Astrocyte (in vitro differentiated cells and primary cell): ENCODE measurements at regions not wholly inside any gene's neighbourhood (a gene's known extent, or its start where the extent isn't known, plus 50 kb on each side); places are given as distances from the start of the nearest gene placed in this dataset.

ENCODE experiments used
- EZH2 ChIP-seq: IDR thresholded peaks from 2 replicates; pipeline ENCODE4 v1.6.1; 2012; ENCODE audit warnings: mild to moderate bottlenecking, low read length, inconsistent platforms; ENCODE audit not compliant: insufficient read depth
- TF ChIP-seq, protein P1 (sequence below): IDR thresholded peaks from 2 replicates; pipeline ENCODE4 v1.5.1; 2011; ENCODE audit warnings: low read depth, mild to moderate bottlenecking, inconsistent platforms, low read length, moderate library complexity; ENCODE audit not compliant: insufficient read depth

DNA sequence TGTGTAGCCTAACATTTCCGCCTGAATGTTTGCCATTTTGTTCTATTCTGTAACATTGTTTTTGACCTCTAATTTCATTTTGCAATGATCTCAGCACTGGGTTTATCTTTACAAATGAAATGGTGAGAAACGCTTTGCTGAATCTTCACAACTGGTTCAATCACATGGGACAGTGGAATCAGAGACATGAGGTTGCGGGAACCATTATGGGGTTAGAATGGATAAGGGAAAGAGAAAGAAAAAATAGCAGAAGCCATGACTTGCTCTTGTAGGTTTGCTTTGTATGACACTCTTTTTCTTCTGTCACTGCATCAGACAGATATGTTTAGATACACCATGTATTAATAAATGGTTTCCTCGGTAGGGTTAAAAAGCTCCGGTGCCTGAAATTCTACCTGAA is 114.3 kb upstream of the PELI1 start:
- TF ChIP-seq, protein P1, sequence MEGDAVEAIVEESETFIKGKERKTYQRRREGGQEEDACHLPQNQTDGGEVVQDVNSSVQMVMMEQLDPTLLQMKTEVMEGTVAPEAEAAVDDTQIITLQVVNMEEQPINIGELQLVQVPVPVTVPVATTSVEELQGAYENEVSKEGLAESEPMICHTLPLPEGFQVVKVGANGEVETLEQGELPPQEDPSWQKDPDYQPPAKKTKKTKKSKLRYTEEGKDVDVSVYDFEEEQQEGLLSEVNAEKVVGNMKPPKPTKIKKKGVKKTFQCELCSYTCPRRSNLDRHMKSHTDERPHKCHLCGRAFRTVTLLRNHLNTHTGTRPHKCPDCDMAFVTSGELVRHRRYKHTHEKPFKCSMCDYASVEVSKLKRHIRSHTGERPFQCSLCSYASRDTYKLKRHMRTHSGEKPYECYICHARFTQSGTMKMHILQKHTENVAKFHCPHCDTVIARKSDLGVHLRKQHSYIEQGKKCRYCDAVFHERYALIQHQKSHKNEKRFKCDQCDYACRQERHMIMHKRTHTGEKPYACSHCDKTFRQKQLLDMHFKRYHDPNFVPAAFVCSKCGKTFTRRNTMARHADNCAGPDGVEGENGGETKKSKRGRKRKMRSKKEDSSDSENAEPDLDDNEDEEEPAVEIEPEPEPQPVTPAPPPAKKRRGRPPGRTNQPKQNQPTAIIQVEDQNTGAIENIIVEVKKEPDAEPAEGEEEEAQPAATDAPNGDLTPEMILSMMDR = no peak
- no peak for TF ChIP-seq EZH2
